Left ventricle myocardium inferior (tissue), 1 donor: ENCODE measurements at regions not wholly inside any gene's neighbourhood (a gene's known extent, or its start where the extent isn't known, plus 50 kb on each side); places are given as distances from the start of the nearest gene placed in this dataset.

Source experiments
- DNase-seq: peaks from one replicate; pipeline ENCODE4 v3.0.0-alpha.2; 2020
- H3K27ac ChIP-seq: fragments of 200-600 bp; replicated peaks from 2 replicates; pipeline ENCODE4 v1.8.0; 2021
- H3K27me3 ChIP-seq: fragments of 200-600 bp; 2 replicates; pipeline ENCODE4 v1.8.0; 2021; ENCODE audit warnings: low read depth
- H3K36me3 ChIP-seq: fragments of 200-600 bp; 2 replicates; pipeline ENCODE4 v1.8.0; 2021
- H3K4me1 ChIP-seq: fragments of 200-600 bp; 2 replicates; pipeline ENCODE4 v1.8.0; 2021
- H3K4me3 ChIP-seq: fragments of 200-600 bp; 2 replicates; pipeline ENCODE4 v1.8.0; 2021; ENCODE audit warnings: mild to moderate bottlenecking, moderate library complexity
- H3K9me3 ChIP-seq: fragments of 200-600 bp; replicated peaks from 2 replicates; pipeline ENCODE4 v1.8.0; 2021
- intact Hi-C: fragments of 100-400 bp; cut with micrococcal nuclease; formaldehyde crosslinking; loops from one replicate; pipeline ENCODE4 v1.11.0; 2022
- TF ChIP-seq, protein P1 (sequence below): fragments of 200-600 bp; IDR thresholded peaks from 2 replicates; pipeline ENCODE4 v1.8.0; 2021; ENCODE audit warnings: antibody characterized with exemption, mild to moderate bottlenecking, borderline replicate concordance
- donor health status: DM: no; HTN: yes; CAD: no; lungs with severe emphysema.

GRCh38 chr16:63481060-63481459, 1444.8 kb upstream of the CDH8 start:
- Histone ChIP-seq H3K4me1 (no peaks in the 10 kb centered on the region), H3K36me3 (no peaks in the 10 kb centered on the region), H3K27ac (no peak overlapping the region), H3K27me3 (no peaks in the 10 kb centered on the region), H3K4me3 (no peak overlapping the region), H3K9me3 (no peaks in the 10 kb centered on the region)
- no peak for DNase-seq
- TF ChIP-seq, protein P1, sequence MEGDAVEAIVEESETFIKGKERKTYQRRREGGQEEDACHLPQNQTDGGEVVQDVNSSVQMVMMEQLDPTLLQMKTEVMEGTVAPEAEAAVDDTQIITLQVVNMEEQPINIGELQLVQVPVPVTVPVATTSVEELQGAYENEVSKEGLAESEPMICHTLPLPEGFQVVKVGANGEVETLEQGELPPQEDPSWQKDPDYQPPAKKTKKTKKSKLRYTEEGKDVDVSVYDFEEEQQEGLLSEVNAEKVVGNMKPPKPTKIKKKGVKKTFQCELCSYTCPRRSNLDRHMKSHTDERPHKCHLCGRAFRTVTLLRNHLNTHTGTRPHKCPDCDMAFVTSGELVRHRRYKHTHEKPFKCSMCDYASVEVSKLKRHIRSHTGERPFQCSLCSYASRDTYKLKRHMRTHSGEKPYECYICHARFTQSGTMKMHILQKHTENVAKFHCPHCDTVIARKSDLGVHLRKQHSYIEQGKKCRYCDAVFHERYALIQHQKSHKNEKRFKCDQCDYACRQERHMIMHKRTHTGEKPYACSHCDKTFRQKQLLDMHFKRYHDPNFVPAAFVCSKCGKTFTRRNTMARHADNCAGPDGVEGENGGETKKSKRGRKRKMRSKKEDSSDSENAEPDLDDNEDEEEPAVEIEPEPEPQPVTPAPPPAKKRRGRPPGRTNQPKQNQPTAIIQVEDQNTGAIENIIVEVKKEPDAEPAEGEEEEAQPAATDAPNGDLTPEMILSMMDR = no peak
- intact Hi-C loops = no loop called here

DNA sequence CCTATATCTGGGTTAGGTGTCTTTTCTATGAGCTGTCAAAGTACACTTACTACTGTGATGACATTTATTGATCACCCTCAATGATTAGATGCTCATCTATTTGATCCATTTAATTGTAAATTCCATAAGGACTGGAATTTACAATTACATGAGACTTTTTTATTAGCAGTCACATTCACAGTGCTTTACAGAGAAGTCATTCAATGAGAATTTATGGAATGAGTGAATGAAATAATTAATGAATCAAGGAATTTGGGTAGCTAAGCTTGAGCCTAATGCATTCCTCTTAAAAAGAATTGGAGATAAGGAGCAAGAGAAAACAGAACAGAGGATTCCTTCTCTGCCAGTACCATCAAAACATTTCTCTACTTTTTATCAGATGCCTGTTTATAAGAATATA, 1437.5 kb upstream of the CDH8 start:
- TF ChIP-seq, protein P1 = no peak
- no peaks in the 10 kb centered on the region for H3K9me3 ChIP-seq
- no peaks in the 10 kb centered on the region for H3K36me3 ChIP-seq
- no peak overlapping the region for H3K27ac ChIP-seq
- no peaks in the 10 kb centered on the region for H3K4me1 ChIP-seq
- H3K27me3 ChIP-seq = no peaks in the 10 kb centered on the region
- intact Hi-C loops = no loop called here
- no peak overlapping the region for H3K4me3 ChIP-seq
- DNase-seq = no peak

GRCh38 chr16:63467513-63467912, 1431.3 kb upstream of the CDH8 start:
- Histone ChIP-seq H3K4me3 (no peak overlapping the region), H3K9me3 (no peaks in the 10 kb centered on the region), H3K27ac (no peak overlapping the region), H3K4me1 (peaks cover 7% of the 10 kb centered on the region), H3K36me3 (no peaks in the 10 kb centered on the region), H3K27me3 (no peaks in the 10 kb centered on the region)
- TF ChIP-seq, protein P1 = no peak
- intact Hi-C loops = no loop called here
- no peak for DNase-seq

DNA sequence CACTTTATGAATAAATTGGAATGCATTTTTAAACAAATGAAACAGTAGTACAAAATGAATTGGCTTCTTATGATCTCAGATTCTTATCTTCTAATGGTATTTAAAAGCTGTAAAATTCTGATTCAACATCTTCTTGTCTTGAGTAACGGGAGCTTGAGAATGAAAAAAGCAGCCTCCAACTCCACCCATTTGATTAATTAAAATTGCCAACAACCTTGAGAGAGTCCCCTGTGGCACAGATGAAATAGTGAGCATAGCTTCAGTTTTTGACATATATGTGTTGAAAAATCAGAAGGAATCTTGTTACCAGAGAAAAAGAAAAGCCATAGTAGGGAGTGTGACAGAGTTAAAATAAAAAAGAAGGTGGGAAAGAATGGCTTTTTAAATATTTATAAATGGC, 1426.1 kb upstream of the CDH8 start:
- H3K4me3 ChIP-seq = no peak overlapping the region
- DNase-seq = no peak
- H3K4me1 ChIP-seq = peaks cover under 1% of the 10 kb centered on the region
- no peaks in the 10 kb centered on the region for H3K9me3 ChIP-seq
- intact Hi-C loops = no loop called here
- H3K36me3 ChIP-seq = no peaks in the 10 kb centered on the region
- no peaks in the 10 kb centered on the region for H3K27me3 ChIP-seq
- no peak overlapping the region for H3K27ac ChIP-seq
- TF ChIP-seq, protein P1 = no peak

- TF ChIP-seq, protein P1 = peak; percentile 57
- no peaks in the 10 kb centered on the region for H3K9me3 ChIP-seq
- H3K4me3 ChIP-seq = no peak overlapping the region
- H3K36me3 ChIP-seq = no peaks in the 10 kb centered on the region
- H3K27me3 ChIP-seq = no peaks in the 10 kb centered on the region
- H3K27ac ChIP-seq = no peak overlapping the region
- no peaks in the 10 kb centered on the region for H3K4me1 ChIP-seq
- intact Hi-C loops = no loop called here
- DNase-seq = no peak
Measured at GRCh38 chr16:63461248-63461841, 1425.1 kb upstream of the CDH8 start.
